BE2C (cell line): ENCODE measurements at regions not wholly inside any gene's neighbourhood (a gene's known extent, or its start where the extent isn't known, plus 50 kb on each side); places are given as distances from the start of the nearest gene placed in this dataset.

Source experiments
- DNase-seq: peaks from one replicate; pipeline ENCODE4 v3.0.0-alpha.2; 2020
- H3K27me3 ChIP-seq: fragments of 250-450 bp; sonication (Bioruptor Pico); 2 replicates; pipeline ENCODE4 v1.5.1; 2020; ENCODE audit warnings: mild to moderate bottlenecking
- H3K36me3 ChIP-seq: fragments of 250-450 bp; sonication (Bioruptor Pico); 2 replicates; pipeline ENCODE4 v1.5.1; 2020; ENCODE audit warnings: mild to moderate bottlenecking
- H3K4me1 ChIP-seq: fragments of 250-450 bp; sonication (Bioruptor Pico); 2 replicates; pipeline ENCODE4 v1.5.1; 2020
- H3K4me3 ChIP-seq: 2 replicates; pipeline ENCODE4 v1.5.1; 2011; ENCODE audit warnings: low read depth, low read length
- H3K9me3 ChIP-seq: fragments of 250-450 bp; sonication (Bioruptor Pico); 2 replicates; pipeline ENCODE4 v1.5.1; 2020
- CTCF ChIP-seq: IDR thresholded peaks from 2 replicates; pipeline ENCODE4 v1.5.1; 2012; ENCODE audit warnings: mild to moderate bottlenecking, low read depth, low read length

DNA sequence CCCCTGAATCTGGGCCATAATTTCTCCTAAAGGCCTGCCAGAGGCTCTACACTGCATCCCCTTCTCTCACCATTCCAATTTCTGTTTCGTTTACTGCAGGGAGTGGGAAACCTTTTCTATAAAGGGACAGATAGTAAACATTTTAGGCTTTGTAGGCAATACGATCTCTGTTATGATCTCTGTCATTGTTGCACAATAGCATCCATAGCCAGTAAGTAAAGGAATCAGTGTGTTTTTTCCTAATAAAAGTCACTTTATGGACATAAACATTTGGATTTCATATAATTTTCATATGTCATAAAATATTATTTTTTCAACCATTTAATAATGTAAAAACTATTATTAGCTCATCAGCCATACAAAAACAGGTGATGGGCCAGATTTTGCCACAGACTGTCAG is 531.7 kb downstream of the DSC3 start:
- H3K4me1 ChIP-seq, result no peaks in the 10 kb centered on the region
- TF ChIP-seq CTCF, result no peak
- H3K9me3 ChIP-seq, result no peaks in the 10 kb centered on the region
- no peaks in the 10 kb centered on the region for H3K36me3 ChIP-seq
- no peak for DNase-seq
- no peak overlapping the region for H3K4me3 ChIP-seq
- no peaks in the 10 kb centered on the region for H3K27me3 ChIP-seq

- Histone ChIP-seq H3K36me3 (no peaks in the 10 kb centered on the region), H3K4me3 (no peak overlapping the region), H3K9me3 (no peaks in the 10 kb centered on the region), H3K27me3 (no peaks in the 10 kb centered on the region), H3K4me1 (no peaks in the 10 kb centered on the region)
- TF ChIP-seq CTCF, result no peak
- DNase-seq, result no peak
These were observed 540.9 kb downstream of the DSC3 start for GRCh38 chr18:30501594-30501993.

GRCh38 chr18:30500240-30500945 is 542.1 kb downstream of the DSC3 start:
- Histone ChIP-seq H3K4me1 (no peaks in the 10 kb centered on the region), H3K9me3 (no peaks in the 10 kb centered on the region), H3K36me3 (no peaks in the 10 kb centered on the region), H3K4me3 (no peak overlapping the region), H3K27me3 (no peaks in the 10 kb centered on the region)
- DNase-seq, result no peak
- no peak for TF ChIP-seq CTCF

DNA sequence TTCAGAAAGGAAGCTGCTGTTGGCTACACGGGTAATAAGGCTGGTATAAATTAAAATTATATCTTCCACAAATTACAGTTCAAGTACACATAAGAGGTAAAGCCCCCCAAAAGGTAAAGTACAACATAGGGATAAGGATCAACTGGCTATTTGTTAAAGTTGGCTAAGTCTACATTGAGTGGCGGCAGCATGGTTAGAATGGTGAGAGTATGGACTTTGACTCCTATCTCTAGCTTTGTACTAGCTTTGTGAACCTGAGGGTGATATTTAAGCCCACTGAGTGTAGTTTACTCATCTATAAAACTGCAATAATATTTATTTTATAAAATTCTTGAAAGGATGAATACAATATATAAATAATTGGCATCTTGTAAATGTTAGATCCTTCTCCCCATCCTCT is 542.8 kb downstream of the DSC3 start:
- Histone ChIP-seq H3K9me3 (no peaks in the 10 kb centered on the region), H3K4me3 (no peak overlapping the region), H3K4me1 (no peaks in the 10 kb centered on the region), H3K27me3 (no peaks in the 10 kb centered on the region), H3K36me3 (no peaks in the 10 kb centered on the region)
- DNase-seq, result no peak
- no peak for TF ChIP-seq CTCF

DNA sequence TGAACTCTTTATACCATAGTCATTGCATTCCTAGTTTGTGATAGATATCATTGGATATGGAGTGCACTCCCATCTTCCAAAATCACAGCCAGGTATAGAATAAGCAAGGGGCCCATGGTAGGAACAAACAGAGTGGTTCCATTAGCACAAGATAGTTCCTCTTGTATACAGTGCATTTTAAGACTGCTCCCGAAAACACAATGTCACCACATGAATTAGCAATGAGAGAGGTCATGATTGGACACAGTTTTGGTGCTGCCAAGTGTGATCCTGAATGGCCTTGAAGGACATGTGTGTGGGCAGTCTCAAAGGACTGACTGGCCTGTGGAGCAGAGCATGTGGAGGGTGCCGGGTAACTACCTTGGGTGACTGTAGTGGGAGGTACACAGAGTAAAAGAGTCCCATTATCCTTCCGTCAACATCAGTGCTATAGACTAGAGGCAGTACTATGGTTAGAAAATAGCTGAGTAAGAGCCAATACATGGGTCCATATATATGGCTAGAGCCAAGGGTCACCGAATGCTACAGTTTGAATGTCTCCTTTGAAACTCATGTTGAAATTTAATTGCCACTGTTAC is 549.9 kb downstream of the DSC3 start:
- no peaks in the 10 kb centered on the region for H3K36me3 ChIP-seq
- no peaks in the 10 kb centered on the region for H3K9me3 ChIP-seq
- H3K4me3 ChIP-seq, result no peak overlapping the region
- H3K27me3 ChIP-seq, result no peaks in the 10 kb centered on the region
- no peaks in the 10 kb centered on the region for H3K4me1 ChIP-seq
- no peak for TF ChIP-seq CTCF
- DNase-seq, result no peak

DNA sequence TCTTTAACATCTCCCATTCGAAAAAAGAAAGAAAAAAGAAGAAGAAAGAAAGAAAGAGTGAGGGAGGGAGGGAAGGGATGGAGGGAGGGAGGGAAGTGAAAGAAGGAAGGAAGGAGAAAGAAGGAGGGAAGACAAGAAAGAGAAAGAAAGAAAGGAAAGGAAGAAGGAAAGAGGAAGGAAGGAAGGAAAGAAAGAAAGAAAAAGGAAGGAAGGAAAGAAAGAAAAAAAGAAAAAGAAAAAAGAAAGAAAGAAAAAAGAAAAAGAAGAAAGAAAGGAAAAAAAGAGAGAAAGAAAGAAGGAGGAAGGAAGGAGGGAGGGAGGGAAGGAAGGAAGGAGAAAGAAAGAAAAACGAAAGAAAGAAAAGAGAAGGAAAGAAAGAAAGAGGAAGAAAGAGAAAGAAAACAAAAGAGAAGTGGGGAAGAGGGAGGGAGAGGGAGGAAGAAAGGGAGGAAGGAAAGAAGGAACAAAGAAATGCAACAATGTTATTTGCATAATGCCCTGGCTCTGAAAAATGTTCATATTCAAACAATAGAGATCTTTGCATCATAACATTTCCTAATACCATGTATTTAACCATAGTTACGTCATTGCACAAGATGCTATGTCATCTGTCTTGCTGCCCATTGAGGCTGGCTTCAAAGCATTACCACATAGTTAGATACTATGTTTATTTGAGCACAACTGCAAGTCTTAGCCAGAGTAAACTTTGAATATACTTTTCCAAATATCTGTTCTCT is 550.6 kb downstream of the DSC3 start:
- Histone ChIP-seq H3K9me3 (no peaks in the 10 kb centered on the region), H3K4me3 (no peak overlapping the region), H3K4me1 (no peaks in the 10 kb centered on the region), H3K36me3 (no peaks in the 10 kb centered on the region), H3K27me3 (no peaks in the 10 kb centered on the region)
- TF ChIP-seq CTCF, result no peak
- no peak for DNase-seq
